HL-60 (cell line): ENCODE measurements at regions not wholly inside any gene's neighbourhood (a gene's known extent, or its start where the extent isn't known, plus 50 kb on each side); places are given as distances from the start of the nearest gene placed in this dataset.

ENCODE experiments used
- POLR2AphosphoS5 ChIP-seq: IDR thresholded peaks from 2 replicates; pipeline ENCODE4 v1.6.1; 2012; ENCODE audit warnings: low read depth
- TF ChIP-seq, protein P1 (sequence below): IDR thresholded peaks from one replicate; pipeline ENCODE4 v1.5.1; 2011; ENCODE audit warnings: low read length, control low read depth, inconsistent platforms; ENCODE audit not compliant: insufficient read depth
- TF ChIP-seq, protein P2 (sequence below): IDR thresholded peaks from 2 replicates; pipeline ENCODE4 v1.6.1; 2012; ENCODE audit warnings: low read depth; ENCODE audit not compliant: insufficient replicate concordance

DNA sequence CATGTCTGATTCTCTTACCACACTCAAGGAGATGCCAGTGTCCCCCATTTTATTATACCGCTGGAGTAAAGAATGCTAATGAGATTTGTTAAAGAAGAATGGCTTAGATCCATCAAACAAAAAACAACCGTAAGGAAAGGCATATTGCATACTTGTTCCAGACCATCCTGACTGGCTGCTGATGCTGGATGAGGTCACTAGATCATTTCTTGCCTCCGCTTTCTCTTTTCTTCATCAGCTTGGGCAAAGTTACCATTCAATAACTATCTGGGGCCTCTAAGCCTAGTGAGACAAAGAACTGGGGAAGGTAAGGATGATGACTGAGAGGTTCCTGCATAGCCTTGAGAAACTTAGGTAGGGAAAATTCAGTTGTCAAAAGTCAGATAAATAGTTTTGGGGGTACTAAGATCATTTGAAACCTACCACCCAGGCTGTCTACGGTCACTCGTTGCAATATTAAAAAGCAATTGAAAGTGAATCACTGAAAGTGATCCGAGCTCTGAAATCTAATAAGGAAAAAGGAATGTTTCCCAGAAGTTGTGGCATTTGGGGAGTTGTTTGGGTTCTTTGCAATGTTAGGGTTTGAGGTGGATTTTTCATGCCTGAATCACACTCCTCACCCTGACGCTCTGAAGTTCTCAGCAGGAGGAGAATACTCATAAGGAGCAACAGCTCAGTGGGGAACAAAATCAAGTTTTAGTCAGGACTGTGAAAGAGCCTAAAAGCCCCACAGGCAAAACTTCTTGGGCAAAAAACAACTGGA lies 176.8 kb downstream of the HHIPL2 start:
- TF ChIP-seq, protein P1, sequence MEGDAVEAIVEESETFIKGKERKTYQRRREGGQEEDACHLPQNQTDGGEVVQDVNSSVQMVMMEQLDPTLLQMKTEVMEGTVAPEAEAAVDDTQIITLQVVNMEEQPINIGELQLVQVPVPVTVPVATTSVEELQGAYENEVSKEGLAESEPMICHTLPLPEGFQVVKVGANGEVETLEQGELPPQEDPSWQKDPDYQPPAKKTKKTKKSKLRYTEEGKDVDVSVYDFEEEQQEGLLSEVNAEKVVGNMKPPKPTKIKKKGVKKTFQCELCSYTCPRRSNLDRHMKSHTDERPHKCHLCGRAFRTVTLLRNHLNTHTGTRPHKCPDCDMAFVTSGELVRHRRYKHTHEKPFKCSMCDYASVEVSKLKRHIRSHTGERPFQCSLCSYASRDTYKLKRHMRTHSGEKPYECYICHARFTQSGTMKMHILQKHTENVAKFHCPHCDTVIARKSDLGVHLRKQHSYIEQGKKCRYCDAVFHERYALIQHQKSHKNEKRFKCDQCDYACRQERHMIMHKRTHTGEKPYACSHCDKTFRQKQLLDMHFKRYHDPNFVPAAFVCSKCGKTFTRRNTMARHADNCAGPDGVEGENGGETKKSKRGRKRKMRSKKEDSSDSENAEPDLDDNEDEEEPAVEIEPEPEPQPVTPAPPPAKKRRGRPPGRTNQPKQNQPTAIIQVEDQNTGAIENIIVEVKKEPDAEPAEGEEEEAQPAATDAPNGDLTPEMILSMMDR, result no peak
- TF ChIP-seq POLR2AphosphoS5, result no peak
- TF ChIP-seq, protein P2, sequence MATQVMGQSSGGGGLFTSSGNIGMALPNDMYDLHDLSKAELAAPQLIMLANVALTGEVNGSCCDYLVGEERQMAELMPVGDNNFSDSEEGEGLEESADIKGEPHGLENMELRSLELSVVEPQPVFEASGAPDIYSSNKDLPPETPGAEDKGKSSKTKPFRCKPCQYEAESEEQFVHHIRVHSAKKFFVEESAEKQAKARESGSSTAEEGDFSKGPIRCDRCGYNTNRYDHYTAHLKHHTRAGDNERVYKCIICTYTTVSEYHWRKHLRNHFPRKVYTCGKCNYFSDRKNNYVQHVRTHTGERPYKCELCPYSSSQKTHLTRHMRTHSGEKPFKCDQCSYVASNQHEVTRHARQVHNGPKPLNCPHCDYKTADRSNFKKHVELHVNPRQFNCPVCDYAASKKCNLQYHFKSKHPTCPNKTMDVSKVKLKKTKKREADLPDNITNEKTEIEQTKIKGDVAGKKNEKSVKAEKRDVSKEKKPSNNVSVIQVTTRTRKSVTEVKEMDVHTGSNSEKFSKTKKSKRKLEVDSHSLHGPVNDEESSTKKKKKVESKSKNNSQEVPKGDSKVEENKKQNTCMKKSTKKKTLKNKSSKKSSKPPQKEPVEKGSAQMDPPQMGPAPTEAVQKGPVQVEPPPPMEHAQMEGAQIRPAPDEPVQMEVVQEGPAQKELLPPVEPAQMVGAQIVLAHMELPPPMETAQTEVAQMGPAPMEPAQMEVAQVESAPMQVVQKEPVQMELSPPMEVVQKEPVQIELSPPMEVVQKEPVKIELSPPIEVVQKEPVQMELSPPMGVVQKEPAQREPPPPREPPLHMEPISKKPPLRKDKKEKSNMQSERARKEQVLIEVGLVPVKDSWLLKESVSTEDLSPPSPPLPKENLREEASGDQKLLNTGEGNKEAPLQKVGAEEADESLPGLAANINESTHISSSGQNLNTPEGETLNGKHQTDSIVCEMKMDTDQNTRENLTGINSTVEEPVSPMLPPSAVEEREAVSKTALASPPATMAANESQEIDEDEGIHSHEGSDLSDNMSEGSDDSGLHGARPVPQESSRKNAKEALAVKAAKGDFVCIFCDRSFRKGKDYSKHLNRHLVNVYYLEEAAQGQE, result no peak
